Upper lobe of left lung (tissue), 4 donors: ENCODE measurements at regions not wholly inside any gene's neighbourhood (a gene's known extent, or its start where the extent isn't known, plus 50 kb on each side); places are given as distances from the start of the nearest gene placed in this dataset.

Source experiments
- POLR2A ChIP-seq, 4 donors: fragments of 450-650 bp; IDR thresholded peaks; one replicate each; pipeline ENCODE4 v1.5.1; 2016 to 2017; ENCODE audit warnings: antibody characterized with exemption in 4 of 4, mild to moderate bottlenecking in 2 of 4
- TF ChIP-seq, protein P1 (sequence below), 6 experiments: fragments of 450-650 bp in 4 of 6; fragments of 200-600 bp in 2 of 6; sonication (generic) in 2 of 6; IDR thresholded peaks; one replicate each; pipeline ENCODE4 v1.5.1; 2016 to 2019; ENCODE audit warnings: antibody characterized with exemption in 6 of 6

DNA sequence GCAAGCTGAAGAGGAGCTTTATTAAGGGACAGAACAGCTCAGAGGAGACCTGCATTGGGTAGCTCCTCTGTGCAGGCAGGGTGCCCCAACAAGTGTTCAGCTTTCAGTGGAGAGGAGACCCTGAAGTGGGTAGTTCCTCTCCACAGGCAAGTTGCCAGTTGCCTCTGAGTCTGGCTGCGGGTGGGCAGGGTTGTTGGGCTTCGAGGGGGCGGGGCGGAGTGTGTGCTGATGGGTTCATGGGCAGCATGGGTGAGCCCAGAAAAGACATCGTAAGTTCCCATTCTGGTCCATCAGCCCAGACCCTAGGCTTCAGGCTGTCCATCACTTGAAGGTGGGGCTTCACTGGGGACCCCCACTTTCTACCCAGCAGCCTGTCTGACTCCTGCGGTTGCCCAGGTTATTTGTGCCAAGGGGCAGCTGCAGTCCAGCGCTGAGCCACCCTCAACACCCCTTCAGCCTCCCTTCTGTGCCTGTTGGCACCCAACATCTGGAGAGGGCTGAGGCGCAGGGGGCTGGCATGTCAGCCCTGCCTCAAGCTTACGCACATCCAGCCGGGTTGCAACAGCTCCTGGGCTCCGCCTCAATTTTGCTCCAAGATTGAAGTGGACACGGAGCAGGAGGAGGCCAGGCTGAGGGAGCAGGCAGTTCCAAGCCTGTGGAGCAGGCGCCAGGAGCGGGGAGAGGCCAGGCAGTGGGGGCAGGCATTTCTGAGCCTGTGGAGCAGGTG, 350.5 kb upstream of the PCDH20 start:
- TF ChIP-seq, protein P1, sequence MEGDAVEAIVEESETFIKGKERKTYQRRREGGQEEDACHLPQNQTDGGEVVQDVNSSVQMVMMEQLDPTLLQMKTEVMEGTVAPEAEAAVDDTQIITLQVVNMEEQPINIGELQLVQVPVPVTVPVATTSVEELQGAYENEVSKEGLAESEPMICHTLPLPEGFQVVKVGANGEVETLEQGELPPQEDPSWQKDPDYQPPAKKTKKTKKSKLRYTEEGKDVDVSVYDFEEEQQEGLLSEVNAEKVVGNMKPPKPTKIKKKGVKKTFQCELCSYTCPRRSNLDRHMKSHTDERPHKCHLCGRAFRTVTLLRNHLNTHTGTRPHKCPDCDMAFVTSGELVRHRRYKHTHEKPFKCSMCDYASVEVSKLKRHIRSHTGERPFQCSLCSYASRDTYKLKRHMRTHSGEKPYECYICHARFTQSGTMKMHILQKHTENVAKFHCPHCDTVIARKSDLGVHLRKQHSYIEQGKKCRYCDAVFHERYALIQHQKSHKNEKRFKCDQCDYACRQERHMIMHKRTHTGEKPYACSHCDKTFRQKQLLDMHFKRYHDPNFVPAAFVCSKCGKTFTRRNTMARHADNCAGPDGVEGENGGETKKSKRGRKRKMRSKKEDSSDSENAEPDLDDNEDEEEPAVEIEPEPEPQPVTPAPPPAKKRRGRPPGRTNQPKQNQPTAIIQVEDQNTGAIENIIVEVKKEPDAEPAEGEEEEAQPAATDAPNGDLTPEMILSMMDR (IDR thresholded peaks at IDR 0.05): no peak
- TF ChIP-seq POLR2A (IDR thresholded peaks at IDR 0.05): no peak
